ENCODE measurements at regions not wholly inside any gene's neighbourhood (a gene's known extent, or its start where the extent isn't known, plus 50 kb on each side); places are given as distances from the start of the nearest gene placed in this dataset.

DNA sequence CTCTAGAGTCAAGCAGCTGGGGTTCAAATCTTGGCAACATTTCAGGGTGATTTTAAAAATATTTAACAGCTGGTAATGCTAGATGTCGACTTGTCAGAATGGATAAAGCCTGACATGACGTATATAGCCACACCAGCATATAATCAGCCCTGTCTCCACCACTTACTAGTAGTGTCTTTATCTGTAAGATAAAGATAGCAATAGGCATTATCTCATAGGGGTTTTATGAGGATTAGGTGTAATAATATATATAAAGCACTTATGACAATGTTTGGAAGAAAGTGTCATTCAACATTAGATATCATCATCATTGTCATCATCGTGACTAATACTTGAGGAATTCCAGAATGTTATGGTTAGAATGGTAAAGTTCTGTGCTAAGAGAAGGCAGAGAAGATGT lies 369.0 kb upstream of the CWC22 start:
- TF ChIP-seq, protein P1, sequence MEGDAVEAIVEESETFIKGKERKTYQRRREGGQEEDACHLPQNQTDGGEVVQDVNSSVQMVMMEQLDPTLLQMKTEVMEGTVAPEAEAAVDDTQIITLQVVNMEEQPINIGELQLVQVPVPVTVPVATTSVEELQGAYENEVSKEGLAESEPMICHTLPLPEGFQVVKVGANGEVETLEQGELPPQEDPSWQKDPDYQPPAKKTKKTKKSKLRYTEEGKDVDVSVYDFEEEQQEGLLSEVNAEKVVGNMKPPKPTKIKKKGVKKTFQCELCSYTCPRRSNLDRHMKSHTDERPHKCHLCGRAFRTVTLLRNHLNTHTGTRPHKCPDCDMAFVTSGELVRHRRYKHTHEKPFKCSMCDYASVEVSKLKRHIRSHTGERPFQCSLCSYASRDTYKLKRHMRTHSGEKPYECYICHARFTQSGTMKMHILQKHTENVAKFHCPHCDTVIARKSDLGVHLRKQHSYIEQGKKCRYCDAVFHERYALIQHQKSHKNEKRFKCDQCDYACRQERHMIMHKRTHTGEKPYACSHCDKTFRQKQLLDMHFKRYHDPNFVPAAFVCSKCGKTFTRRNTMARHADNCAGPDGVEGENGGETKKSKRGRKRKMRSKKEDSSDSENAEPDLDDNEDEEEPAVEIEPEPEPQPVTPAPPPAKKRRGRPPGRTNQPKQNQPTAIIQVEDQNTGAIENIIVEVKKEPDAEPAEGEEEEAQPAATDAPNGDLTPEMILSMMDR (IDR thresholded peaks at IDR 0.05; ENCODE audit: poor library complexity, severe bottlenecking), result no peak
- TF ChIP-seq EP300 (conservative IDR thresholded peaks at IDR 0.05; ENCODE audit: poor library complexity, severe bottlenecking) (no peak), TAF1 (IDR thresholded peaks at IDR 0.05; ENCODE audit: low read depth) (no peak), RAD21 (conservative IDR thresholded peaks at IDR 0.05) (no peak)
- TF ChIP-seq, protein P2, sequence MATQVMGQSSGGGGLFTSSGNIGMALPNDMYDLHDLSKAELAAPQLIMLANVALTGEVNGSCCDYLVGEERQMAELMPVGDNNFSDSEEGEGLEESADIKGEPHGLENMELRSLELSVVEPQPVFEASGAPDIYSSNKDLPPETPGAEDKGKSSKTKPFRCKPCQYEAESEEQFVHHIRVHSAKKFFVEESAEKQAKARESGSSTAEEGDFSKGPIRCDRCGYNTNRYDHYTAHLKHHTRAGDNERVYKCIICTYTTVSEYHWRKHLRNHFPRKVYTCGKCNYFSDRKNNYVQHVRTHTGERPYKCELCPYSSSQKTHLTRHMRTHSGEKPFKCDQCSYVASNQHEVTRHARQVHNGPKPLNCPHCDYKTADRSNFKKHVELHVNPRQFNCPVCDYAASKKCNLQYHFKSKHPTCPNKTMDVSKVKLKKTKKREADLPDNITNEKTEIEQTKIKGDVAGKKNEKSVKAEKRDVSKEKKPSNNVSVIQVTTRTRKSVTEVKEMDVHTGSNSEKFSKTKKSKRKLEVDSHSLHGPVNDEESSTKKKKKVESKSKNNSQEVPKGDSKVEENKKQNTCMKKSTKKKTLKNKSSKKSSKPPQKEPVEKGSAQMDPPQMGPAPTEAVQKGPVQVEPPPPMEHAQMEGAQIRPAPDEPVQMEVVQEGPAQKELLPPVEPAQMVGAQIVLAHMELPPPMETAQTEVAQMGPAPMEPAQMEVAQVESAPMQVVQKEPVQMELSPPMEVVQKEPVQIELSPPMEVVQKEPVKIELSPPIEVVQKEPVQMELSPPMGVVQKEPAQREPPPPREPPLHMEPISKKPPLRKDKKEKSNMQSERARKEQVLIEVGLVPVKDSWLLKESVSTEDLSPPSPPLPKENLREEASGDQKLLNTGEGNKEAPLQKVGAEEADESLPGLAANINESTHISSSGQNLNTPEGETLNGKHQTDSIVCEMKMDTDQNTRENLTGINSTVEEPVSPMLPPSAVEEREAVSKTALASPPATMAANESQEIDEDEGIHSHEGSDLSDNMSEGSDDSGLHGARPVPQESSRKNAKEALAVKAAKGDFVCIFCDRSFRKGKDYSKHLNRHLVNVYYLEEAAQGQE (IDR thresholded peaks at IDR 0.05; ENCODE audit: borderline replicate concordance), result no peak

Measured in neural cell (in vitro differentiated cells).